Neural cell (in vitro differentiated cells): ENCODE measurements at regions not wholly inside any gene's neighbourhood (a gene's known extent, or its start where the extent isn't known, plus 50 kb on each side); places are given as distances from the start of the nearest gene placed in this dataset.

Experiments used
- EZH2 ChIP-seq: fragments of 200-600, 300-800 bp; shearing (Covaris generic), sonication (generic); IDR thresholded peaks from 2 replicates; pipeline ENCODE4 v1.6.1; 2014; ENCODE audit warnings: antibody characterized with exemption, low read length, borderline replicate concordance, mild to moderate bottlenecking; ENCODE audit not compliant: insufficient read depth, poor library complexity, severe bottlenecking
- POLR2AphosphoS5 ChIP-seq: IDR thresholded peaks from 2 replicates; pipeline ENCODE4 v1.6.1; 2012
- REST ChIP-seq: IDR thresholded peaks from 2 replicates; pipeline ENCODE4 v1.6.1; 2012; ENCODE audit warnings: borderline replicate concordance
- SMC3 ChIP-seq: fragments of 450-650 bp; conservative IDR thresholded peaks from 2 replicates; pipeline ENCODE4 v1.6.1; 2014; ENCODE audit warnings: antibody characterized with exemption, mild to moderate bottlenecking, moderate library complexity; ENCODE audit not compliant: poor library complexity
- TAF1 ChIP-seq: IDR thresholded peaks from 2 replicates; pipeline ENCODE4 v1.6.1; 2012; ENCODE audit warnings: low read depth
- TF ChIP-seq, protein P1 (sequence below): fragments of 450-650 bp; IDR thresholded peaks from 2 replicates; pipeline ENCODE4 v1.5.1; 2014; ENCODE audit warnings: antibody characterized with exemption, mild to moderate bottlenecking, moderate library complexity; ENCODE audit not compliant: poor library complexity, severe bottlenecking

DNA sequence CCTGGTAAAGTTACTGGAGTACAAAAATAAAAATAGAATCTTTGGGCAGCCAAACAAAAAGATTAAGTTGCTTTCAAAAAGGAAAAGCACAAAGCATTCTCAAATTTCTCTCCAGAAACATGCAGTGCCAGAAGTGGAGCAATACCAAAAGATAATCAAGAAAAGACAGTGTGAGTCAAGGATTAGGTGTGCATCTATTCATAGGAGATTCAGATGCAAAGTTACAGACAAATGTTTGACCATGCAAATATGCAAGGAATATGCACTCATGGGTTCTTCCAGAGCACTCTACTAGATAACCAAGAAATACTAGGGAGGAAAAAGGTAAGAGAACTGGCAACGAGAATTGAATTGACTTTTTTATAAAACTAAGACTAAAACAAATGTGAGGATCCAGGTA lies 51.8 kb upstream of the CDH20 start:
- TF ChIP-seq EZH2 (no peak), POLR2AphosphoS5 (no peak), REST (no peak), SMC3 (no peak), TAF1 (no peak)
- TF ChIP-seq, protein P1, sequence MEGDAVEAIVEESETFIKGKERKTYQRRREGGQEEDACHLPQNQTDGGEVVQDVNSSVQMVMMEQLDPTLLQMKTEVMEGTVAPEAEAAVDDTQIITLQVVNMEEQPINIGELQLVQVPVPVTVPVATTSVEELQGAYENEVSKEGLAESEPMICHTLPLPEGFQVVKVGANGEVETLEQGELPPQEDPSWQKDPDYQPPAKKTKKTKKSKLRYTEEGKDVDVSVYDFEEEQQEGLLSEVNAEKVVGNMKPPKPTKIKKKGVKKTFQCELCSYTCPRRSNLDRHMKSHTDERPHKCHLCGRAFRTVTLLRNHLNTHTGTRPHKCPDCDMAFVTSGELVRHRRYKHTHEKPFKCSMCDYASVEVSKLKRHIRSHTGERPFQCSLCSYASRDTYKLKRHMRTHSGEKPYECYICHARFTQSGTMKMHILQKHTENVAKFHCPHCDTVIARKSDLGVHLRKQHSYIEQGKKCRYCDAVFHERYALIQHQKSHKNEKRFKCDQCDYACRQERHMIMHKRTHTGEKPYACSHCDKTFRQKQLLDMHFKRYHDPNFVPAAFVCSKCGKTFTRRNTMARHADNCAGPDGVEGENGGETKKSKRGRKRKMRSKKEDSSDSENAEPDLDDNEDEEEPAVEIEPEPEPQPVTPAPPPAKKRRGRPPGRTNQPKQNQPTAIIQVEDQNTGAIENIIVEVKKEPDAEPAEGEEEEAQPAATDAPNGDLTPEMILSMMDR = no peak
